Adrenal gland (tissue), 5 donors: ENCODE measurements at regions not wholly inside any gene's neighbourhood (a gene's known extent, or its start where the extent isn't known, plus 50 kb on each side); places are given as distances from the start of the nearest gene placed in this dataset.

ENCODE experiments used
- CTCF ChIP-seq, 6 experiments: fragments of 450-650 bp in 4 of 6; fragments of 200-600 bp in 2 of 6; sonication (generic) in 1 of 6; IDR thresholded peaks; 1 replicate in 5 of 6; 2 replicates in 1 of 6; pipeline versions ENCODE4 v1.5.1 to v1.8.0; 2016 to 2021; ENCODE audit warnings: antibody characterized with exemption in 6 of 6, mild to moderate bottlenecking in 2 of 6, moderate library complexity in 1 of 6
- POLR2A ChIP-seq, 2 donors: fragments of 450-650 bp; IDR thresholded peaks; one replicate each; pipeline ENCODE4 v1.6.1; 2017; ENCODE audit warnings: antibody characterized with exemption in 2 of 2, mild to moderate bottlenecking in 2 of 2, moderate library complexity in 1 of 2
- donor health status: DM: no; HTN: no; CAD: no.

- TF ChIP-seq CTCF (IDR thresholded peaks at IDR 0.05) (no peak), POLR2A (IDR thresholded peaks at IDR 0.05) (no peak)
These were observed 87.5 kb upstream of the COPS8 start for GRCh38 chr2:236998236-236998635.
